ENCODE measurements at regions not wholly inside any gene's neighbourhood (a gene's known extent, or its start where the extent isn't known, plus 50 kb on each side); places are given as distances from the start of the nearest gene placed in this dataset.
"Not testable (repeated sequence)": the region's sequence is repeated elsewhere in the genome, so short reads cannot be mapped to it uniquely, and the experiment has no call there.

GRCh38 chr7:20083781-20084180 lies 133.4 kb downstream of the MACC1 start:
- no peak for TF ChIP-seq CTCF (conservative IDR thresholded peaks at IDR 0.05; ENCODE audit: low read depth, low read length)
- no peak overlapping the region for H3K4me3 ChIP-seq (ENCODE audit: low read depth, low read length)
- DNase-seq (ENCODE audit: low read depth): peak; percentile 30

- DNase-seq (ENCODE audit: low read depth): no peak
- TF ChIP-seq CTCF (conservative IDR thresholded peaks at IDR 0.05; ENCODE audit: low read depth, low read length): no peak
- H3K4me3 ChIP-seq (ENCODE audit: low read depth, low read length): no peak overlapping the region
These were observed 138.1 kb downstream of the MACC1 start for GRCh38 chr7:20079080-20079479.

GRCh38 chr7:20076835-20077234 lies 140.3 kb downstream of the MACC1 start:
- H3K4me3 ChIP-seq (ENCODE audit: low read depth, low read length): no peak overlapping the region
- TF ChIP-seq CTCF (conservative IDR thresholded peaks at IDR 0.05; ENCODE audit: low read depth, low read length): no peak
- DNase-seq (ENCODE audit: low read depth): no peak

GRCh38 chr7:20075992-20076820 lies 141.0 kb downstream of the MACC1 start:
- no peak overlapping the region for H3K4me3 ChIP-seq (ENCODE audit: low read depth, low read length)
- no peak for DNase-seq (ENCODE audit: low read depth)
- TF ChIP-seq CTCF (conservative IDR thresholded peaks at IDR 0.05; ENCODE audit: low read depth, low read length): no peak

GRCh38 chr7:20075440-20075839 lies 141.7 kb downstream of the MACC1 start:
- DNase-seq (ENCODE audit: low read depth): no peak
- no peak overlapping the region for H3K4me3 ChIP-seq (ENCODE audit: low read depth, low read length)
- no peak for TF ChIP-seq CTCF (conservative IDR thresholded peaks at IDR 0.05; ENCODE audit: low read depth, low read length)

GRCh38 chr7:20068004-20068403 lies 149.2 kb downstream of the MACC1 start:
- H3K4me3 ChIP-seq (ENCODE audit: low read depth, low read length); DNase-seq (ENCODE audit: low read depth): not testable (repeated sequence)

- TF ChIP-seq CTCF (conservative IDR thresholded peaks at IDR 0.05; ENCODE audit: low read depth, low read length): no peak
- no peak overlapping the region for H3K4me3 ChIP-seq (ENCODE audit: low read depth, low read length)
- DNase-seq (ENCODE audit: low read depth): peak; percentile 55
These were observed 152.0 kb downstream of the MACC1 start for GRCh38 chr7:20064974-20065862.

All from epithelial cell of proximal tubule (primary cell).